Glutamatergic neuron (in vitro differentiated cells): ENCODE measurements at regions not wholly inside any gene's neighbourhood (a gene's known extent, or its start where the extent isn't known, plus 50 kb on each side); places are given as distances from the start of the nearest gene placed in this dataset.
"Not testable (repeated sequence)": the region's sequence is repeated elsewhere in the genome, so short reads cannot be mapped to it uniquely, and the experiment has no call there.

Experiments used
- DNase-seq: peaks from one replicate; pipeline ENCODE4 v3.0.0; 2022
- H3K27ac Mint-ChIP-seq: one replicate; pipeline ENCODE4 v1.8.0; 2020; ENCODE audit warnings: mild to moderate bottlenecking, mixed read lengths, inconsistent platforms; ENCODE audit not compliant: unreplicated experiment
- H3K27me3 Mint-ChIP-seq: one replicate; pipeline ENCODE4 v1.8.0; 2020; ENCODE audit warnings: mild to moderate bottlenecking, moderate library complexity, mixed read lengths, inconsistent platforms; ENCODE audit not compliant: unreplicated experiment
- H3K36me3 Mint-ChIP-seq: one replicate; pipeline ENCODE4 v1.8.0; 2020; ENCODE audit warnings: mild to moderate bottlenecking, mixed read lengths, inconsistent platforms; ENCODE audit not compliant: unreplicated experiment
- H3K4me1 Mint-ChIP-seq: one replicate; pipeline ENCODE4 v1.8.0; 2020; ENCODE audit warnings: mild to moderate bottlenecking, low read depth, mixed read lengths, inconsistent platforms; ENCODE audit not compliant: unreplicated experiment
- H3K4me3 Mint-ChIP-seq: one replicate; pipeline ENCODE4 v1.8.0; 2020; ENCODE audit warnings: mild to moderate bottlenecking, mixed read lengths, inconsistent platforms; ENCODE audit not compliant: unreplicated experiment
- H3K9me3 Mint-ChIP-seq: one replicate; pipeline ENCODE4 v1.8.0; 2020; ENCODE audit warnings: mild to moderate bottlenecking, moderate library complexity, mixed read lengths, inconsistent platforms; ENCODE audit not compliant: unreplicated experiment
- CTCF ChIP-seq: fragments of 200-600 bp; sonication (generic); IDR thresholded peaks from one replicate; pipeline ENCODE4 v1.5.0; 2021; ENCODE audit not compliant: partially characterized antibody, unreplicated experiment

GRCh38 chr3:27043328-27043955 is 325.7 kb downstream of the NEK10 start:
- Mint-ChIP-seq H3K36me3 (no peaks in the 10 kb centered on the region), H3K4me1 (no peaks in the 10 kb centered on the region), H3K4me3 (no peak overlapping the region), H3K9me3 (no peaks in the 10 kb centered on the region), H3K27me3 (no peaks in the 10 kb centered on the region), H3K27ac (no peak overlapping the region)
- TF ChIP-seq CTCF: no peak
- no peak for DNase-seq

GRCh38 chr3:27044931-27045481 is 324.2 kb downstream of the NEK10 start:
- Mint-ChIP-seq H3K9me3 (no peaks in the 10 kb centered on the region), H3K36me3 (no peaks in the 10 kb centered on the region), H3K4me1 (no peaks in the 10 kb centered on the region), H3K27me3 (no peaks in the 10 kb centered on the region), H3K4me3 (no peak overlapping the region), H3K27ac (no peak overlapping the region)
- no peak for DNase-seq
- no peak for TF ChIP-seq CTCF

GRCh38 chr3:27046351-27046750 is 322.8 kb downstream of the NEK10 start:
- H3K27ac Mint-ChIP-seq: no peak overlapping the region
- DNase-seq: no peak
- no peaks in the 10 kb centered on the region for H3K9me3 Mint-ChIP-seq
- H3K27me3 Mint-ChIP-seq: no peaks in the 10 kb centered on the region
- H3K4me3 Mint-ChIP-seq: no peak overlapping the region
- no peaks in the 10 kb centered on the region for H3K4me1 Mint-ChIP-seq
- H3K36me3 Mint-ChIP-seq: peaks cover 4% of the 10 kb centered on the region
- TF ChIP-seq CTCF: no peak

GRCh38 chr3:27049792-27050191 is 319.4 kb downstream of the NEK10 start:
- H3K9me3 Mint-ChIP-seq: no peaks in the 10 kb centered on the region
- no peaks in the 10 kb centered on the region for H3K4me1 Mint-ChIP-seq
- no peak overlapping the region for H3K4me3 Mint-ChIP-seq
- TF ChIP-seq CTCF: no peak
- no peak overlapping the region for H3K27ac Mint-ChIP-seq
- H3K27me3 Mint-ChIP-seq: no peaks in the 10 kb centered on the region
- peaks cover 5% of the 10 kb centered on the region for H3K36me3 Mint-ChIP-seq
- no peak for DNase-seq

GRCh38 chr3:27051527-27051926 is 317.7 kb downstream of the NEK10 start:
- H3K9me3 Mint-ChIP-seq, H3K27me3 Mint-ChIP-seq, DNase-seq, H3K4me1 Mint-ChIP-seq, H3K4me3 Mint-ChIP-seq, H3K36me3 Mint-ChIP-seq, H3K27ac Mint-ChIP-seq: not testable (repeated sequence)
